GM23338 (cell line): ENCODE measurements at regions not wholly inside any gene's neighbourhood (a gene's known extent, or its start where the extent isn't known, plus 50 kb on each side); places are given as distances from the start of the nearest gene placed in this dataset.

Source experiments
- ATAC-seq: fragments of 200-7000 bp; cut with Tn5 transposase; 3 replicates; pipeline ENCODE4 v1.9.1; 2020
- DNase-seq: peaks from one replicate; pipeline ENCODE4 v3.0.0-alpha.2; 2015; ENCODE audit warnings: low spot score
- H2AFZ ChIP-seq: fragments of 200-600 bp; sonication (generic); 2 replicates; pipeline ENCODE4 v1.8.0; 2016; ENCODE audit warnings: antibody characterized with exemption, mild to moderate bottlenecking, moderate library complexity
- H3F3A ChIP-seq: fragments of 200-600 bp; sonication (generic); replicated peaks from 2 replicates; pipeline ENCODE4 v1.8.0; 2017; ENCODE audit warnings: antibody characterized with exemption, mixed run types, low read depth
- H3K27ac ChIP-seq: fragments of 200-600 bp; sonication (generic); 2 replicates; pipeline ENCODE4 v1.6.1; 2016; ENCODE audit warnings: low read depth
- H3K27me3 ChIP-seq: fragments of 200-600 bp; sonication (generic); 2 replicates; pipeline ENCODE4 v1.8.0; 2016; ENCODE audit warnings: mild to moderate bottlenecking, mixed run types, moderate library complexity; ENCODE audit not compliant: insufficient read depth
- H3K36me3 ChIP-seq: fragments of 200-600 bp; sonication (generic); 2 replicates; pipeline ENCODE4 v1.8.0; 2016; ENCODE audit warnings: mild to moderate bottlenecking; ENCODE audit not compliant: insufficient read depth
- H3K4me1 ChIP-seq: fragments of 200-600 bp; sonication (generic); 2 replicates; pipeline ENCODE4 v1.8.0; 2016; ENCODE audit warnings: mild to moderate bottlenecking, moderate library complexity; ENCODE audit not compliant: insufficient read depth
- H3K4me2 ChIP-seq: fragments of 200-600 bp; sonication (generic); 2 replicates; pipeline ENCODE4 v1.7.1; 2017; ENCODE audit warnings: mixed run types
- H3K4me3 ChIP-seq: fragments of 200-600 bp; sonication (generic); 2 replicates; pipeline ENCODE4 v1.6.1; 2016; ENCODE audit warnings: mixed run types
- H3K79me2 ChIP-seq: fragments of 200-600 bp; sonication (generic); replicated peaks from 2 replicates; pipeline ENCODE4 v1.8.0; 2017; ENCODE audit warnings: mild to moderate bottlenecking; ENCODE audit not compliant: insufficient read depth
- H3K9me2 ChIP-seq: fragments of 200-600 bp; sonication (generic); 2 replicates; pipeline ENCODE4 v1.8.0; 2017; ENCODE audit not compliant: insufficient read depth
- H4K20me1 ChIP-seq: fragments of 200-600 bp; sonication (generic); replicated peaks from 2 replicates; pipeline ENCODE4 v1.8.0; 2017; ENCODE audit warnings: mild to moderate bottlenecking; ENCODE audit not compliant: insufficient read depth
- H3K27ac Mint-ChIP-seq: 2 replicates; pipeline ENCODE4 v1.8.0; 2020; ENCODE audit warnings: inconsistent platforms, mild to moderate bottlenecking, moderate library complexity, mixed read lengths
- H3K27me3 Mint-ChIP-seq: 3 replicates; pipeline ENCODE4 v1.8.0; 2022; ENCODE audit warnings: low read depth, mild to moderate bottlenecking, moderate library complexity, mixed read lengths, inconsistent platforms; ENCODE audit not compliant: insufficient read depth, poor library complexity
- H3K36me3 Mint-ChIP-seq: 3 replicates; pipeline ENCODE4 v1.8.0; 2021; ENCODE audit warnings: low read depth, mild to moderate bottlenecking, inconsistent platforms, moderate library complexity, mixed read lengths
- H3K4me1 Mint-ChIP-seq: 3 replicates; pipeline ENCODE4 v1.8.0; 2020; ENCODE audit warnings: mild to moderate bottlenecking, inconsistent platforms, mixed read lengths
- H3K4me3 Mint-ChIP-seq: 3 replicates; pipeline ENCODE4 v1.8.0; 2021; ENCODE audit warnings: moderate library complexity, mild to moderate bottlenecking, inconsistent platforms, mixed read lengths
- H3K9me3 Mint-ChIP-seq: 3 replicates; pipeline ENCODE4 v1.8.0; 2020; ENCODE audit warnings: moderate library complexity, mild to moderate bottlenecking, inconsistent platforms, mixed read lengths
- CREB1 ChIP-seq: fragments of 250-450 bp; sonication (Bioruptor Pico); IDR thresholded peaks from 2 replicates; pipeline ENCODE4 v1.5.0; 2020; ENCODE audit warnings: low read depth, mild to moderate bottlenecking, moderate library complexity
- EZH2 ChIP-seq: fragments of 200-600 bp; sonication (generic); IDR thresholded peaks from one replicate; pipeline ENCODE4 v1.8.0; 2017; ENCODE audit warnings: antibody characterized with exemption, mild to moderate bottlenecking, low read depth; ENCODE audit not compliant: unreplicated experiment
- EZH2phosphoT487 ChIP-seq: fragments of 200-600 bp; sonication (generic); IDR thresholded peaks from one replicate; pipeline ENCODE4 v1.8.1; 2018; ENCODE audit warnings: antibody characterized with exemption; ENCODE audit not compliant: unreplicated experiment
- JUNB ChIP-seq: IDR thresholded peaks from one replicate; pipeline ENCODE4 v1.6.1; 2016; ENCODE audit warnings: antibody characterized with exemption; ENCODE audit not compliant: unreplicated experiment
- NANOG ChIP-seq: IDR thresholded peaks from 2 replicates; pipeline ENCODE4 v1.6.1; 2016; ENCODE audit warnings: antibody characterized with exemption, borderline replicate concordance
- POLR2AphosphoS5 ChIP-seq: IDR thresholded peaks from 2 replicates; pipeline ENCODE4 v1.6.1; 2016; ENCODE audit warnings: antibody characterized with exemption, low read depth
- STAT1 ChIP-seq: IDR thresholded peaks from one replicate; pipeline ENCODE4 v1.6.1; 2016; ENCODE audit warnings: antibody characterized with exemption; ENCODE audit not compliant: unreplicated experiment
- ZNF114 ChIP-seq: fragments of 250-450 bp; sonication (Bioruptor Pico); IDR thresholded peaks from 2 replicates; pipeline ENCODE4 v1.5.0; 2020; ENCODE audit warnings: mild to moderate bottlenecking, moderate library complexity
- ZNF331 ChIP-seq: fragments of 250-450 bp; sonication (Bioruptor Pico); IDR thresholded peaks from 2 replicates; pipeline ENCODE4 v1.5.0; 2020; ENCODE audit warnings: low read depth, mild to moderate bottlenecking, moderate library complexity
- TF ChIP-seq, protein P1 (sequence below), 2 experiments: fragments of 200-600 bp in 1 of 2; sonication (generic) in 1 of 2; conservative IDR thresholded peaks; 2 replicates each; pipeline versions ENCODE4 v1.5.1 to v1.6.1; 2016 to 2017; ENCODE audit warnings: antibody characterized with exemption in 2 of 2, low read depth in 2 of 2, mild to moderate bottlenecking in 2 of 2, moderate library complexity in 1 of 2
- TF ChIP-seq, protein P2 (sequence below): IDR thresholded peaks from one replicate; pipeline ENCODE4 v1.6.1; 2018; ENCODE audit warnings: antibody characterized with exemption; ENCODE audit not compliant: unreplicated experiment
- TF ChIP-seq, protein P3 (sequence below): fragments of 250-450 bp; sonication (Bioruptor Pico); IDR thresholded peaks from 2 replicates; pipeline ENCODE4 v1.5.0; 2020; ENCODE audit warnings: mild to moderate bottlenecking, moderate library complexity
- TF ChIP-seq, protein P4 (sequence below): IDR thresholded peaks from 2 replicates; pipeline ENCODE4 v1.6.1; 2016; ENCODE audit warnings: antibody characterized with exemption

DNA sequence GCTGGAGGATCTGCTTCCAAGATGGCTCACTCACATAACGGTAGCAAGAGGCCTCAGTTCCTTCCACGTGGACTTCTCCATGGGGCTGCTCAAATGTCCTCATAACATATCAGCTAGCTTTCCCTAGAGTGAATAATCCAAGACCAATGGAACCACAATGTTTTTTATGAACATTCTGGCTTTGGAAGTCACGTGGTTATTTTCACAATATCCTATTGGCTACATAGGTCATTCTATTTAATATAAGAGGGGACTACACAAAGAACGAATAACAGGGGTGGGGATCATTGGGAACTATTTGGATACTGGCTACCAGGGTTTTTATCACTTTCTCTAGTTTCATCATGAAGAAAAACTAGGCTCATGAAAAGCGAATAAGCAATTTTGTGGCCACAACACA lies 81.4 kb downstream of the ZNF622 start:
- Histone ChIP-seq H3K4me3 (no peak overlapping the region), H3K4me1 (no peaks in the 10 kb centered on the region), H3F3A (no peaks in the 10 kb centered on the region), H3K79me2 (no peaks in the 10 kb centered on the region), H3K27ac (no peak overlapping the region), H3K27me3 (no peaks in the 10 kb centered on the region), H3K36me3 (no peaks in the 10 kb centered on the region), H3K4me2 (no peak overlapping the region), H2AFZ (no peak overlapping the region), H3K9me2 (peaks cover 10% of the 10 kb centered on the region; the same call in 1 of the 2 replicates), H4K20me1 (no peaks in the 10 kb centered on the region)
- Mint-ChIP-seq H3K36me3 (no peaks in the 10 kb centered on the region), H3K27ac (no peak overlapping the region), H3K4me1 (peaks cover 2% of the 10 kb centered on the region; the same call in 1 of the 3 replicates), H3K4me3 (no peak overlapping the region), H3K9me3 (no peaks in the 10 kb centered on the region), H3K27me3 (peaks cover 2% of the 10 kb centered on the region)
- DNase-seq (no peak), ATAC-seq (no peak)
- TF ChIP-seq EZH2 (no peak), STAT1 (no peak), EZH2phosphoT487 (no peak), ZNF331 (CRISPR knock-in tag) (no peak), ZNF114 (CRISPR knock-in tag) (no peak), CREB1 (CRISPR knock-in tag) (no peak), JUNB (no peak), POLR2AphosphoS5 (no peak), NANOG (no peak)
- TF ChIP-seq, protein P1, sequence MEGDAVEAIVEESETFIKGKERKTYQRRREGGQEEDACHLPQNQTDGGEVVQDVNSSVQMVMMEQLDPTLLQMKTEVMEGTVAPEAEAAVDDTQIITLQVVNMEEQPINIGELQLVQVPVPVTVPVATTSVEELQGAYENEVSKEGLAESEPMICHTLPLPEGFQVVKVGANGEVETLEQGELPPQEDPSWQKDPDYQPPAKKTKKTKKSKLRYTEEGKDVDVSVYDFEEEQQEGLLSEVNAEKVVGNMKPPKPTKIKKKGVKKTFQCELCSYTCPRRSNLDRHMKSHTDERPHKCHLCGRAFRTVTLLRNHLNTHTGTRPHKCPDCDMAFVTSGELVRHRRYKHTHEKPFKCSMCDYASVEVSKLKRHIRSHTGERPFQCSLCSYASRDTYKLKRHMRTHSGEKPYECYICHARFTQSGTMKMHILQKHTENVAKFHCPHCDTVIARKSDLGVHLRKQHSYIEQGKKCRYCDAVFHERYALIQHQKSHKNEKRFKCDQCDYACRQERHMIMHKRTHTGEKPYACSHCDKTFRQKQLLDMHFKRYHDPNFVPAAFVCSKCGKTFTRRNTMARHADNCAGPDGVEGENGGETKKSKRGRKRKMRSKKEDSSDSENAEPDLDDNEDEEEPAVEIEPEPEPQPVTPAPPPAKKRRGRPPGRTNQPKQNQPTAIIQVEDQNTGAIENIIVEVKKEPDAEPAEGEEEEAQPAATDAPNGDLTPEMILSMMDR (conservative IDR thresholded peaks at IDR 0.05; ENCODE audit: low read depth in 2 of 2) = no peak
- TF ChIP-seq, protein P2, sequence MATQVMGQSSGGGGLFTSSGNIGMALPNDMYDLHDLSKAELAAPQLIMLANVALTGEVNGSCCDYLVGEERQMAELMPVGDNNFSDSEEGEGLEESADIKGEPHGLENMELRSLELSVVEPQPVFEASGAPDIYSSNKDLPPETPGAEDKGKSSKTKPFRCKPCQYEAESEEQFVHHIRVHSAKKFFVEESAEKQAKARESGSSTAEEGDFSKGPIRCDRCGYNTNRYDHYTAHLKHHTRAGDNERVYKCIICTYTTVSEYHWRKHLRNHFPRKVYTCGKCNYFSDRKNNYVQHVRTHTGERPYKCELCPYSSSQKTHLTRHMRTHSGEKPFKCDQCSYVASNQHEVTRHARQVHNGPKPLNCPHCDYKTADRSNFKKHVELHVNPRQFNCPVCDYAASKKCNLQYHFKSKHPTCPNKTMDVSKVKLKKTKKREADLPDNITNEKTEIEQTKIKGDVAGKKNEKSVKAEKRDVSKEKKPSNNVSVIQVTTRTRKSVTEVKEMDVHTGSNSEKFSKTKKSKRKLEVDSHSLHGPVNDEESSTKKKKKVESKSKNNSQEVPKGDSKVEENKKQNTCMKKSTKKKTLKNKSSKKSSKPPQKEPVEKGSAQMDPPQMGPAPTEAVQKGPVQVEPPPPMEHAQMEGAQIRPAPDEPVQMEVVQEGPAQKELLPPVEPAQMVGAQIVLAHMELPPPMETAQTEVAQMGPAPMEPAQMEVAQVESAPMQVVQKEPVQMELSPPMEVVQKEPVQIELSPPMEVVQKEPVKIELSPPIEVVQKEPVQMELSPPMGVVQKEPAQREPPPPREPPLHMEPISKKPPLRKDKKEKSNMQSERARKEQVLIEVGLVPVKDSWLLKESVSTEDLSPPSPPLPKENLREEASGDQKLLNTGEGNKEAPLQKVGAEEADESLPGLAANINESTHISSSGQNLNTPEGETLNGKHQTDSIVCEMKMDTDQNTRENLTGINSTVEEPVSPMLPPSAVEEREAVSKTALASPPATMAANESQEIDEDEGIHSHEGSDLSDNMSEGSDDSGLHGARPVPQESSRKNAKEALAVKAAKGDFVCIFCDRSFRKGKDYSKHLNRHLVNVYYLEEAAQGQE = no peak
- TF ChIP-seq, protein P3, sequence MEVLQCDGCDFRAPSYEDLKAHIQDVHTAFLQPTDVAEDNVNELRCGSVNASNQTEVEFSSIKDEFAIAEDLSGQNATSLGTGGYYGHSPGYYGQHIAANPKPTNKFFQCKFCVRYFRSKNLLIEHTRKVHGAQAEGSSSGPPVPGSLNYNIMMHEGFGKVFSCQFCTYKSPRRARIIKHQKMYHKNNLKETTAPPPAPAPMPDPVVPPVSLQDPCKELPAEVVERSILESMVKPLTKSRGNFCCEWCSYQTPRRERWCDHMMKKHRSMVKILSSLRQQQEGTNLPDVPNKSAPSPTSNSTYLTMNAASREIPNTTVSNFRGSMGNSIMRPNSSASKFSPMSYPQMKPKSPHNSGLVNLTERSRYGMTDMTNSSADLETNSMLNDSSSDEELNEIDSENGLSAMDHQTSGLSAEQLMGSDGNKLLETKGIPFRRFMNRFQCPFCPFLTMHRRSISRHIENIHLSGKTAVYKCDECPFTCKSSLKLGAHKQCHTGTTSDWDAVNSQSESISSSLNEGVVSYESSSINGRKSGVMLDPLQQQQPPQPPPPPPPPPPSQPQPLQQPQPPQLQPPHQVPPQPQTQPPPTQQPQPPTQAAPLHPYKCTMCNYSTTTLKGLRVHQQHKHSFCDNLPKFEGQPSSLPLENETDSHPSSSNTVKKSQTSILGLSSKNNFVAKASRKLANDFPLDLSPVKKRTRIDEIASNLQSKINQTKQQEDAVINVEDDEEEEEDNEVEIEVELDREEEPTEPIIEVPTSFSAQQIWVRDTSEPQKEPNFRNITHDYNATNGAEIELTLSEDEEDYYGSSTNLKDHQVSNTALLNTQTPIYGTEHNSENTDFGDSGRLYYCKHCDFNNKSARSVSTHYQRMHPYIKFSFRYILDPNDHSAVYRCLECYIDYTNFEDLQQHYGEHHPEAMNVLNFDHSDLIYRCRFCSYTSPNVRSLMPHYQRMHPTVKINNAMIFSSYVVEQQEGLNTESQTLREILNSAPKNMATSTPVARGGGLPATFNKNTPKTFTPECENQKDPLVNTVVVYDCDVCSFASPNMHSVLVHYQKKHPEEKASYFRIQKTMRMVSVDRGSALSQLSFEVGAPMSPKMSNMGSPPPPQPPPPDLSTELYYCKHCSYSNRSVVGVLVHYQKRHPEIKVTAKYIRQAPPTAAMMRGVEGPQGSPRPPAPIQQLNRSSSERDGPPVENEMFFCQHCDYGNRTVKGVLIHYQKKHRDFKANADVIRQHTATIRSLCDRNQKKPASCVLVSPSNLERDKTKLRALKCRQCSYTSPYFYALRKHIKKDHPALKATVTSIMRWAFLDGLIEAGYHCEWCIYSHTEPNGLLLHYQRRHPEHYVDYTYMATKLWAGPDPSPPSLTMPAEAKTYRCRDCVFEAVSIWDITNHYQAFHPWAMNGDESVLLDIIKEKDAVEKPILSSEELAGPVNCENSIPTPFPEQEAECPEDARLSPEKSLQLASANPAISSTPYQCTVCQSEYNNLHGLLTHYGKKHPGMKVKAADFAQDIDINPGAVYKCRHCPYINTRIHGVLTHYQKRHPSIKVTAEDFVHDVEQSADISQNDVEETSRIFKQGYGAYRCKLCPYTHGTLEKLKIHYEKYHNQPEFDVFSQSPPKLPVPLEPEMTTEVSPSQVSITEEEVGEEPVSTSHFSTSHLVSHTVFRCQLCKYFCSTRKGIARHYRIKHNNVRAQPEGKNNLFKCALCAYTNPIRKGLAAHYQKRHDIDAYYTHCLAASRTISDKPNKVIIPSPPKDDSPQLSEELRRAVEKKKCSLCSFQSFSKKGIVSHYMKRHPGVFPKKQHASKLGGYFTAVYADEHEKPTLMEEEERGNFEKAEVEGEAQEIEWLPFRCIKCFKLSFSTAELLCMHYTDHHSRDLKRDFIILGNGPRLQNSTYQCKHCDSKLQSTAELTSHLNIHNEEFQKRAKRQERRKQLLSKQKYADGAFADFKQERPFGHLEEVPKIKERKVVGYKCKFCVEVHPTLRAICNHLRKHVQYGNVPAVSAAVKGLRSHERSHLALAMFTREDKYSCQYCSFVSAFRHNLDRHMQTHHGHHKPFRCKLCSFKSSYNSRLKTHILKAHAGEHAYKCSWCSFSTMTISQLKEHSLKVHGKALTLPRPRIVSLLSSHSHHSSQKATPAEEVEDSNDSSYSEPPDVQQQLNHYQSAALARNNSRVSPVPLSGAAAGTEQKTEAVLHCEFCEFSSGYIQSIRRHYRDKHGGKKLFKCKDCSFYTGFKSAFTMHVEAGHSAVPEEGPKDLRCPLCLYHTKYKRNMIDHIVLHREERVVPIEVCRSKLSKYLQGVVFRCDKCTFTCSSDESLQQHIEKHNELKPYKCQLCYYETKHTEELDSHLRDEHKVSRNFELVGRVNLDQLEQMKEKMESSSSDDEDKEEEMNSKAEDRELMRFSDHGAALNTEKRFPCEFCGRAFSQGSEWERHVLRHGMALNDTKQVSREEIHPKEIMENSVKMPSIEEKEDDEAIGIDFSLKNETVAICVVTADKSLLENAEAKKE (CRISPR knock-in tag) = no peak
- TF ChIP-seq, protein P4, sequence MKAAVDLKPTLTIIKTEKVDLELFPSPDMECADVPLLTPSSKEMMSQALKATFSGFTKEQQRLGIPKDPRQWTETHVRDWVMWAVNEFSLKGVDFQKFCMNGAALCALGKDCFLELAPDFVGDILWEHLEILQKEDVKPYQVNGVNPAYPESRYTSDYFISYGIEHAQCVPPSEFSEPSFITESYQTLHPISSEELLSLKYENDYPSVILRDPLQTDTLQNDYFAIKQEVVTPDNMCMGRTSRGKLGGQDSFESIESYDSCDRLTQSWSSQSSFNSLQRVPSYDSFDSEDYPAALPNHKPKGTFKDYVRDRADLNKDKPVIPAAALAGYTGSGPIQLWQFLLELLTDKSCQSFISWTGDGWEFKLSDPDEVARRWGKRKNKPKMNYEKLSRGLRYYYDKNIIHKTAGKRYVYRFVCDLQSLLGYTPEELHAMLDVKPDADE = no peak
